ENCODE measurements at regions not wholly inside any gene's neighbourhood (a gene's known extent, or its start where the extent isn't known, plus 50 kb on each side); places are given as distances from the start of the nearest gene placed in this dataset.

DNA sequence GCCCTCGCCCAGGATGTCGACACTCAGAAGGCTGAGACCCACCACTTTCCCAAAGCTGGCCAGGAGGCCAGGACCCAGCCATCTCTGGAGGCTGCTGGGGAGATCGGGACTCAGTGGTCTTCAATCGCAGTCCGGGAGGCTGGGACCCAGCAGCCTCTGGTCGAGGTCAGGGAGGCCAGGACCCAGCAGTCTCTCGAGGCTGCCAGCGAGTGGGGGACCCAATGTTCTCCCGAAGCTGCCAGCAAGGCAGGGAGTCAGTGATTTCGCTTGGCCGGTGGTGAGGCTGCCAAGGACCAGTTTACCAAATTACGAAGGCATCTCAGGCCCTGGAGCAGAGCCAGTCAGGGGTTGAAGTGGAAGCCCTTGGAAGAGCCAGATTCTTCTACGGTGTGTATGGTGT is 181.6 kb downstream of the NAF1 start:
- TF ChIP-seq CTCF (conservative IDR thresholded peaks at IDR 0.05) (no peak), ZFX (IDR thresholded peaks at IDR 0.05) (no peak)
